ENCODE measurements at regions not wholly inside any gene's neighbourhood (a gene's known extent, or its start where the extent isn't known, plus 50 kb on each side); places are given as distances from the start of the nearest gene placed in this dataset.

- TF ChIP-seq CTCF (IDR thresholded peaks at IDR 0.05; ENCODE audit: insufficient read depth, low read length): no peak
- no peak for TF ChIP-seq POLR2AphosphoS5 (IDR thresholded peaks at IDR 0.05; ENCODE audit: low read depth)
- no peak for TF ChIP-seq SPI1 (IDR thresholded peaks at IDR 0.05; ENCODE audit: borderline replicate concordance, low read depth)
- no peak for TF ChIP-seq REST (IDR thresholded peaks at IDR 0.05; ENCODE audit: insufficient replicate concordance, low read depth)
- TF ChIP-seq GABPA (IDR thresholded peaks at IDR 0.05; ENCODE audit: low read depth): no peak
Observed at GRCh38 chr12:107423531-107423930, 262.1 kb upstream of the PWP1 start.

Measured in HL-60 (cell line).